Adipose tissue (tissue), 3 donors: ENCODE measurements at regions not wholly inside any gene's neighbourhood (a gene's known extent, or its start where the extent isn't known, plus 50 kb on each side); places are given as distances from the start of the nearest gene placed in this dataset.
"Not testable (repeated sequence)": the region's sequence is repeated elsewhere in the genome, so short reads cannot be mapped to it uniquely, and the experiment has no call there.

ENCODE experiments used
- H3K27ac ChIP-seq: one replicate; pipeline ENCODE4 v1.5.1; 2013; ENCODE audit warnings: low read depth, low read length
- WGBS, 3 donors: extraction: QIAGEN DNeasy Blood & Tissue Kit; methylation state at CpG; one replicate each; pipeline ENCODE4 v1.1.7; 2013; 5-methylcytosine and 5-hydroxymethylcytosine counted together
- donor health status: healthy with polysubstance abuse.
- donor health status: Bipolar disorder and iron deficiency.
- donor health status: healthy.

GRCh38 chr18:10147226-10147625 is 233.4 kb downstream of the VAPA start:
- no peak overlapping the region for H3K27ac ChIP-seq
- 92 to 96% (median 96%) methylated on average over 6 of the region's 6 CpGs for WGBS, 3 donors

- no peak overlapping the region for H3K27ac ChIP-seq
- WGBS, 3 donors = 95 to 96% (median 96%) methylated on average over 7 of the region's 7 CpGs
Measured at GRCh38 chr18:10147752-10148151, 233.9 kb downstream of the VAPA start.

- WGBS, 3 donors = 95 to 98% (median 97%) methylated on average over 8 of the region's 8 CpGs
- no peak overlapping the region for H3K27ac ChIP-seq
Measured at GRCh38 chr18:10148189-10148929, 234.5 kb downstream of the VAPA start.

- 92 to 95% (median 94%) methylated on average over 9 of the region's 9 CpGs for WGBS, 3 donors
Measured at GRCh38 chr18:10149768-10150556, 236.1 kb downstream of the VAPA start.

GRCh38 chr18:10150576-10150975 is 236.8 kb downstream of the VAPA start:
- not testable (repeated sequence) for H3K27ac ChIP-seq
- 76 to 86% (median 79%) methylated on average over 17 of the region's 17 CpGs for WGBS, 3 donors

More at GRCh38 chr18:10149768-10150556, 236.1 kb downstream of the VAPA start:
- no peak overlapping the region for H3K27ac ChIP-seq

- 62 to 97% (median 96%) methylated on average over 7 of the region's 7 CpGs for WGBS, 3 donors
Measured at GRCh38 chr18:10152475-10152874, 238.7 kb downstream of the VAPA start.

GRCh38 chr18:10153924-10154752 is 240.3 kb downstream of the VAPA start:
- no peak overlapping the region for H3K27ac ChIP-seq
- WGBS, 3 donors = 62 to 90% (median 73%) methylated on average over 2 of the region's 2 CpGs

More at GRCh38 chr18:10152475-10152874, 238.7 kb downstream of the VAPA start:
- H3K27ac ChIP-seq = no peak overlapping the region

- 90 to 94% (median 93%) methylated on average over 6 of the region's 6 CpGs for WGBS, 3 donors
- no peak overlapping the region for H3K27ac ChIP-seq
Measured at GRCh38 chr18:10157706-10158105, 243.9 kb downstream of the VAPA start.

GRCh38 chr18:10160251-10160650 is 246.4 kb downstream of the VAPA start:
- WGBS, 3 donors = 90 to 93% (median 91%) methylated on average over 10 of the region's 10 CpGs
- H3K27ac ChIP-seq = no peak overlapping the region

- 96% methylated on average over 12 of the region's 12 CpGs for WGBS, 3 donors
- H3K27ac ChIP-seq = no peak overlapping the region
Measured at GRCh38 chr18:10161315-10161714, 247.5 kb downstream of the VAPA start.

- 77 to 89% (median 82%) methylated on average over 4 of the region's 4 CpGs for WGBS, 3 donors
- no peak overlapping the region for H3K27ac ChIP-seq
Measured at GRCh38 chr18:10162340-10162739, 248.5 kb downstream of the VAPA start.

GRCh38 chr18:10164271-10165071 is 250.7 kb downstream of the VAPA start:
- no peak overlapping the region for H3K27ac ChIP-seq
- 60 to 82% (median 81%) methylated on average over 17 of the region's 17 CpGs for WGBS, 3 donors

- 95% methylated on average over 22 of the region's 22 CpGs for WGBS, 3 donors
- H3K27ac ChIP-seq = no peak overlapping the region
Measured at GRCh38 chr18:10166164-10166807, 252.5 kb downstream of the VAPA start.

- 95 to 96% (median 96%) methylated on average over 11 of the region's 11 CpGs for WGBS, 3 donors
- H3K27ac ChIP-seq = no peak overlapping the region
Measured at GRCh38 chr18:10167759-10168158, 253.9 kb downstream of the VAPA start.

GRCh38 chr18:10168477-10168876 is 254.7 kb downstream of the VAPA start:
- 88 to 96% (median 92%) methylated on average over 9 of the region's 9 CpGs for WGBS, 3 donors
- no peak overlapping the region for H3K27ac ChIP-seq

- 82 to 89% (median 85%) methylated on average over 4 of the region's 4 CpGs for WGBS, 3 donors
- no peak overlapping the region for H3K27ac ChIP-seq
Measured at GRCh38 chr18:10169064-10169562, 255.3 kb downstream of the VAPA start.

- 83 to 89% (median 88%) methylated on average over 2 of the region's 2 CpGs for WGBS, 3 donors
- no peak overlapping the region for H3K27ac ChIP-seq
Measured at GRCh38 chr18:10169814-10170213, 256.0 kb downstream of the VAPA start.
